ENCODE measurements at regions not wholly inside any gene's neighbourhood (a gene's known extent, or its start where the extent isn't known, plus 50 kb on each side); places are given as distances from the start of the nearest gene placed in this dataset.

DNA sequence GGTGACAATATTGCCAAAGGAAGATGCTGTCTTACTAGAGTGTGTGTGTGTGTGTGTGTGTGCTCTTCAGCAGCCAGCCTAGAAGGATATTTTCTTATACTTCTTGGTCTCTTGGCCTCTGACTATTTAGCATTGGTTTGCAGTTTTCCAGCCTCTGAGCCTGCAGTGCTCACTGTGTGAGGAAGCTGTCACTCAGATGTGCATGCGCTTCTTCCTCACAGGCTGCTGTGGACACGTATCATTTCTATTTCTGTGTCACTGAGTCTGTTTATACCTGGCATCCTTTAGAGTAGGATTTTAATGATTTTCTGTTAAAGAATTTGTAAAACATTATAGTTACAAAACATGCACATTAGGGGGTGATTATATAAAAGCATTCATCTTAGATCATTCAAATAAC is 83.3 kb downstream of the ALDH8A1 start:
- DNase-seq = no peak

DNA sequence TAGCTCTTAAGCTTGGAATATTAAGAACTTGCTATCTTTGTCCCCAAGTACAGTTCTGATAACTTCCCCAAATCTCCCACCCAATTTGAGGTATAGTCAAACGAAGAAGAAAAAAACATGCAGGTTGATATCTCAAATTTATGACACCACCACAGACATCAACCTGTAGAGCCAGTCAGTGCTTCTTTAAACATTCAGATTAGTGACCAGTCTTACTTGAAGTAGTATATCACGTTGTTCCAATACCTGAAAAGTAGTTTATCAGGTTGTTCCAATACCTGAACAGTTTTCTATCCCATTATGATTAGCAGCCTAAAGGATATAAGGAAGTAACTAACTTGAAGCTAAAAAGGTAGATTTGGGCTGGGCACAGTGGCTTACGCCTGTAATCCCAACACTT is 85.3 kb downstream of the ALDH8A1 start:
- no peak for DNase-seq

DNA sequence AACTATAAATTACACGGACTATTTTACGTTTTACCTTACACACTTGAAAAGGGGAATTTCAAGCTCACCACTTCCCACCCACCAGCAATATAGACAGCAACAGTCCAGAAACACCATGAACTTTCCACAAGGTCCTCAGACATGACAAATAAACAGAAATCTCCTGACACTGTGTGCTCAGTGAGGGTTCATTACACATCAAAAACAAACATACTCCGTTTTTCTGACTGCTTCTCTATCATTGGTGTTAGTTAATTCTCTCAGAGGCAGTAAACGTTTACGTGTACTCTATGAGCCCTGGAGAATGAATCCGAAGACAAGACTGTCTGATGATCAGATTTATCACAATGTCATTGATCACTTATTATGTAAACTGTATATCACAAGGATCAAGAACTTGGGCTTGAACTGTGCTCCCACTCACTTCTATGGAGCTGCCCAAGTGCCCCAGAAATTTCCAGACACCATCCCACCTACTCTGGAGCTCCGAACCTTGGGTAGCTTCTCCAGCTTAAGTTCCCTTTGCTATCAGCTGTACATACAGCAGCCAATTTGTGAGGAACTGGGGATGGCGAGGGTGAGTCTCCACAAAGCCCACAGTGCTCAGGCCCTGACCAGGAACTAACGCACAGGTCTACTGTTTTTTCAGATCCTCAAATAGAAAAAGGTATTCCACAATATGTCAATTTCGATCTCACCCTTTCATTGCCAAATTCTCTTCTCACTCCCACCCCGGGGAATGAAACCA is 86.0 kb downstream of the ALDH8A1 start:
- peak in 1 of 3 experiments; percentile 41 for DNase-seq

DNA sequence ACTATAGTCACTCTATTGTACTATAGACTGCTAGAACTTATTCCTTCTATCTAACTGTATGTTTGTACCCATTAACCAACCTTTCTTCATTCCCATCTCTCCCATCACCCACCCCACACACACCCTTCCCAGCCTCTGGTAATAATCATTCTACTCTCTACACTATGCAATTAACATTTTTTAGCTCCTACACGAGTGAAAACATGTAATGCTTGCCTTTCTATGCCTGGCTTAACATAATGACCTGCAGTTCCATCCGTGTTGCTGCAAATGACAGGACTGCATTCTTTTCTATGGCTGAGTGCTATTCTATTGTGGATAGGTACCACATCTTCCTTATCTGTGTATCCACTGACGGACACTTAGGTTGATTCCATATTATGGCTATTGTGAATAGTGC is 95.5 kb downstream of the ALDH8A1 start:
- DNase-seq = peak in 2 of 3 experiments; percentile 17 to 38

DNA sequence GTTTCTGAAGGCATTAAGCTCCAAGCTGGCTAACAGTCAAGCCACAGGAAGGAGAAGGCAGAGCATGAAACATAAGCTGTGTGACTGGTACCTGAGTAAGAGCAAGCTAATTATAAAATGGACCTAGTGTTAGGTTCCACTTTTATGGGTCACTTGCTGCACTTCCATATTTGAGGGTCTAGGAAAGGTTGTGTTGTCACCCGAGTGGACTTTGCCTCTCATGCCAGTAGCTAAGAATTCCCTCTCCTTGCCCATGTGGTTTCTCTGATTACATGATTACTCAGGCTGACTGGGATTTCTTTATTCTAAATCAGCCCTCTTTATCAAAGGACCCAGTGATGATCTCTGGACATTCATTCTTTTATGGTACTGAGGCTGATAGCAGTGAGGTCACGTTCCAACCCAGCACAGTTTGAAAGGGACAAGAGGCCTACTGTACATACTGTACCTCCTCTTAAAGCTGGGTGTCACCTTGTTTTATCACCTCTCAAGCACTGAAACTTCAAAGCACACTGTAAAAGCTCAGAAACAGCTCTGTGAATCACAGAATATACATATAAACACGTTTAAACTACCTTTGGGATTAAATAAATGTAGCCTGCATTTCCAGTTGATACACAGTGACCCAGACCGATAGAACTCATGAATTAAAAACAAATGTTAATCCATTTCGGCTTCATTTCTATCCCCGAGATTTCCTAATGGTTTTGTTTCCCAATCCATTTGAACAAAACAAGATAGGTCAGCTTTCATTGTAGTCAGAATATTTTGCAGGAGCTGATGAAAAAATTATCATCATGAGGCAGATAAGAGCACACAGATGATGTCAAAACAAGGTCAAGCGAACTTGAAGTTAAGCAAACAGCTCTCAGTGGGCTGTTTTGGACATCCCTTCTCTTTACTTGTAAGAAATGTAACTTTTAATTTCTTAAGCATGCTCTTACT is 96.5 kb downstream of the ALDH8A1 start:
- DNase-seq = no peak

DNA sequence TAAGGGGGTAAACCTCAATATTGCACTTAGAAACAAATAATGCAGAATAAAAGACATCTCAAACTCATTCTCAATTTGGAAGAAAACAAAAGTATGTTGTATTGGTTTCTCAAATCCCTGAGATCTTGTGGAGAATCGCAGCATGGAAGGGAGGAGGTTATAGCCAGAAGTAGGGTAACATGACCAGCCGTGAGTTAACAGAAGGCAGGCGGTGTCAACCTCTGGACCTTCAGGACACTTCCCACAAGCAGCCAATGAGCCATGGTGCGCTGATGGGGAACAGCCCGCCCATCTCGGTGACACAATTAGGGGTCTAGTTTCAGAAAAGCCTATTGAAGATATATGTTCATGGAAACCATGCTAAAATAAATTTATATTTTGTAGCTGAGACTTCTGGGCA is 98.4 kb downstream of the ALDH8A1 start:
- no peak for DNase-seq

GRCh38 chr6:134850721-134851305 is 99.1 kb downstream of the ALDH8A1 start:
- DNase-seq = no peak

- DNase-seq = no peak
Measured at GRCh38 chr6:134849920-134850447, 99.9 kb downstream of the ALDH8A1 start.

GRCh38 chr6:134848076-134848475 is 101.8 kb downstream of the ALDH8A1 start:
- no peak for DNase-seq

GRCh38 chr6:134846865-134847264 is 103.0 kb downstream of the ALDH8A1 start:
- DNase-seq = no peak

GRCh38 chr6:134846031-134846430 is 103.9 kb downstream of the ALDH8A1 start:
- DNase-seq = no peak

DNA sequence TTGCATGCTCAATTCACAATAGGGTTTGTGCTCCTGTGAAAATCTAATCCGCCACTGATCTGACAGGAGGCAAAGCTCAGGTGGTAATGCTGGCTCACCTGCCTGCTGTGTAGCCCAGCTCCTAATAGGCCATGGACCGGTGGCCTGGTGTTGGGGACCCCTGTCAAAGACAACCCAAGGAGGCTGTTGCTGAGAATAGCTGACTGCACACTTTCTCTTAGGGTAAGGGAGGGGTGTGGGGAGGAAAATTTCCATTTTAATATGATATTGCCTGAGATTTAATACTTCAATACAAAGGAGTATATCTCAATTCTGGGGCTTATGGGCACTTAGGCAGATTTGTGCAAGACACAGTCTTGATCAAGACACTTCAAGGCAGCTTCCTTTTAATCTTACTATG is 105.8 kb downstream of the ALDH8A1 start:
- DNase-seq = no peak

- DNase-seq = no peak
Measured at GRCh38 chr6:134840086-134840867, 109.6 kb downstream of the ALDH8A1 start.

GRCh38 chr6:134835993-134836392 is 113.9 kb downstream of the ALDH8A1 start:
- peak in 1 of 3 experiments; percentile 53 for DNase-seq

DNA sequence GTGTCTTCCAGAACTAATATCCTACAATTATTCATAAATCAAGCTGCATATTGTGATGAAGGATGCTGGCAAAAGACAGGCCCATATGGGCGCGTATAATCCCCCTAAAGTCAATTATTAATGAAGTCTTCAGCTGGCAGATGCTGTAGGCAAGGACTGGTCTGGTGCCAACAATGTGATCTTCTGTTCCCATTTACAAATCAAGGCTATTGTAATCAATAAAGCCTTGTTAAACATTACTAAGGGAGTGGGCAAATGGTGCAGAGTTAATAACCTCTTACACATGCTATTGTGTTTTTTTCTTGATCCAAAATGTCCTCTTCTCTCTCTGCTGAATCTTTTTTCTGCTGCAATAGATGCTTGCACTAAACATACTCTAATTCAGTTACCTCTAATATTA is 119.0 kb downstream of the ALDH8A1 start:
- peak in 2 of 3 experiments; percentile 40 to 72 for DNase-seq

DNA sequence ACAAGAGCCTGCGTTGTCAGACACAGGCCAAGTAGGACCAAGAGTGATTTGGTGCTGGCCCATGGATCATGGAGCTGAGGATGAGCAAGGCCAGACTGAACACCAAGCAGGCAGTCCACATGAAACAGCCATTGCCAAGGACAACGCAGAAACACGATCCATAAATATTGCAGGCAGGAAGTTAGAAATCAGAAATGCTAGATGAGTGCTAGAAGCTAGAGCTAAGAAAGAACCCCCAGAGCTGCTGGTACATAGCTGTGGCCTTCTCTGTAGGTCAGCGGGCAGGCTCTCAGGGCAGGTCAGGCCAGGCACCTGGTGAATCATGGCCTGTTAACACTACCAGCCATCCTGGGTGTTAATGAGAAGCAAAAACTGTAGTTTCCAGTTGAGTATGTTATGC is 119.7 kb downstream of the ALDH8A1 start:
- DNase-seq = no peak

DNA sequence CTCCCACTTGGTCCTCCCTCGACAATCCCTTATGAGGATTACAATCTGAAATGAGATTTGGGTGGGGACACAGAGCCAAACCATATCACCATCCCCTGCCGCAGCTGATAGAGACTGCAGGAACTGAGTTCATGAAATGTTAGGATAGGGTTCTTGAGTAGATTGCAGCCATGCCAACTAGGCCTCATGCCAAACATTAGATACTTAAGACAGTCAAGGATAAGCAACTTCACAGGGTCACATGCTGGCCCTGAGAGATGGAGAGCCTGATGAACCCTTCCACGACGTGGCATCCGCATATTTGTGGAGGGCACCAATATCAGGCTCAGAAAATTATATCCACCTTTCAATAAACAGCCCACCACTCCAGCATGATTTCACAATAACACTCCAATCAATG is 121.3 kb downstream of the ALDH8A1 start:
- DNase-seq = no peak

- DNase-seq = no peak
Measured at GRCh38 chr6:134826889-134827737, 122.8 kb downstream of the ALDH8A1 start.

DNA sequence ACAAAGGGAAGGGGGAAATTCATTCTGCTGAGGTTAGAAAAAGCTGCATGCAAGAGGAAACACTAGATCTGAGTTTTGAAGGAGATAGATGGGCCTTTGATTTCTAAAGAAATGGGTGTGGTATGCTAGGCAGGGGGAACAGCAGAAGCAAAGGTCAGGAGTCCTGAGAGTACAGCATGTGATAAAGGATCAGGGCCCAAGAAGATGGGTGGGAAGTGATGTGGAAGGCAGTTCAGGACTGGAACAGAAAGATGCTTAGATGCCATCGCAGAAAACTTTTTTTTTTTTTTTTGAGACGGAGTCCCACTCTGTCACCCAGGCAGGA is 126.2 kb downstream of the ALDH8A1 start:
- no peak for DNase-seq

- DNase-seq = peak; percentile 64 to 92 (median 78)
Measured at GRCh38 chr6:134822920-134823709, 126.8 kb downstream of the ALDH8A1 start.

All from NCI-H1417 (cell line).